ENCODE measurements at regions not wholly inside any gene's neighbourhood (a gene's known extent, or its start where the extent isn't known, plus 50 kb on each side); places are given as distances from the start of the nearest gene placed in this dataset.
"Not testable (repeated sequence)": the region's sequence is repeated elsewhere in the genome, so short reads cannot be mapped to it uniquely, and the experiment has no call there.

DNA sequence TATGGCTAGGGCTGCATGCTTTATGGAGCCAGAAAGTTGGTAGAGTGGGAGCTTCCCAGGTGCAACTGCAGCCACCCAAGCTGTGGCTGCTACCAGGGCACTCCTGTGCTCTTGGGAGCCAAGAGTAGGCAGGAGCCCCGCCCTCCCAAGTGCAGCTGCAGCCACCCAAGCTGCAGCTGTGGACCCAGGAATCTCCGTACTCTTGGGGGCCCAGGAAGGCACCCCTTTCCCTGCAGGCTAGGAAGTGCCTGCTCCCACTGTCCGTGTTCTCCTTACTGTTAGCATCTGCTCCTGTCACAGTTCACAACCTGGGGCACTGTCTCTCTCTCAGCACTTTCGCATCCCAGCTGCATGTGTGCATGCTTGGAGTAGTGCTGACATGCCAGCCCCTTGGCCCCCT, 1718.4 kb downstream of the SPATA31A7 start:
- TF ChIP-seq, protein P1, sequence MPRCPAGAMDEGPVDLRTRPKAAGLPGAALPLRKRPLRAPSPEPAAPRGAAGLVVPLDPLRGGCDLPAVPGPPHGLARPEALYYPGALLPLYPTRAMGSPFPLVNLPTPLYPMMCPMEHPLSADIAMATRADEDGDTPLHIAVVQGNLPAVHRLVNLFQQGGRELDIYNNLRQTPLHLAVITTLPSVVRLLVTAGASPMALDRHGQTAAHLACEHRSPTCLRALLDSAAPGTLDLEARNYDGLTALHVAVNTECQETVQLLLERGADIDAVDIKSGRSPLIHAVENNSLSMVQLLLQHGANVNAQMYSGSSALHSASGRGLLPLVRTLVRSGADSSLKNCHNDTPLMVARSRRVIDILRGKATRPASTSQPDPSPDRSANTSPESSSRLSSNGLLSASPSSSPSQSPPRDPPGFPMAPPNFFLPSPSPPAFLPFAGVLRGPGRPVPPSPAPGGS (IDR thresholded peaks at IDR 0.05), result not testable (repeated sequence)
- TF ChIP-seq, protein P2, sequence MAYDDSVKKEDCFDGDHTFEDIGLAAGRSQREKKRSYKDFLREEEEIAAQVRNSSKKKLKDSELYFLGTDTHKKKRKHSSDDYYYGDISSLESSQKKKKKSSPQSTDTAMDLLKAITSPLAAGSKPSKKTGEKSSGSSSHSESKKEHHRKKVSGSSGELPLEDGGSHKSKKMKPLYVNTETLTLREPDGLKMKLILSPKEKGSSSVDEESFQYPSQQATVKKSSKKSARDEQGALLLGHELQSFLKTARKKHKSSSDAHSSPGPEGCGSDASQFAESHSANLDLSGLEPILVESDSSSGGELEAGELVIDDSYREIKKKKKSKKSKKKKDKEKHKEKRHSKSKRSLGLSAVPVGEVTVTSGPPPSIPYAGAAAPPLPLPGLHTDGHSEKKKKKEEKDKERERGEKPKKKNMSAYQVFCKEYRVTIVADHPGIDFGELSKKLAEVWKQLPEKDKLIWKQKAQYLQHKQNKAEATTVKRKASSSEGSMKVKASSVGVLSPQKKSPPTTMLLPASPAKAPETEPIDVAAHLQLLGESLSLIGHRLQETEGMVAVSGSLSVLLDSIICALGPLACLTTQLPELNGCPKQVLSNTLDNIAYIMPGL (CRISPR knock-in tag; IDR thresholded peaks at IDR 0.05; ENCODE audit: borderline replicate concordance), result not testable (repeated sequence)
- TF ChIP-seq, protein P3, sequence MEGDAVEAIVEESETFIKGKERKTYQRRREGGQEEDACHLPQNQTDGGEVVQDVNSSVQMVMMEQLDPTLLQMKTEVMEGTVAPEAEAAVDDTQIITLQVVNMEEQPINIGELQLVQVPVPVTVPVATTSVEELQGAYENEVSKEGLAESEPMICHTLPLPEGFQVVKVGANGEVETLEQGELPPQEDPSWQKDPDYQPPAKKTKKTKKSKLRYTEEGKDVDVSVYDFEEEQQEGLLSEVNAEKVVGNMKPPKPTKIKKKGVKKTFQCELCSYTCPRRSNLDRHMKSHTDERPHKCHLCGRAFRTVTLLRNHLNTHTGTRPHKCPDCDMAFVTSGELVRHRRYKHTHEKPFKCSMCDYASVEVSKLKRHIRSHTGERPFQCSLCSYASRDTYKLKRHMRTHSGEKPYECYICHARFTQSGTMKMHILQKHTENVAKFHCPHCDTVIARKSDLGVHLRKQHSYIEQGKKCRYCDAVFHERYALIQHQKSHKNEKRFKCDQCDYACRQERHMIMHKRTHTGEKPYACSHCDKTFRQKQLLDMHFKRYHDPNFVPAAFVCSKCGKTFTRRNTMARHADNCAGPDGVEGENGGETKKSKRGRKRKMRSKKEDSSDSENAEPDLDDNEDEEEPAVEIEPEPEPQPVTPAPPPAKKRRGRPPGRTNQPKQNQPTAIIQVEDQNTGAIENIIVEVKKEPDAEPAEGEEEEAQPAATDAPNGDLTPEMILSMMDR (IDR thresholded peaks at IDR 0.05), result not testable (repeated sequence)
- not testable (repeated sequence) for TF ChIP-seq SREBF2 (IDR thresholded peaks at IDR 0.05)
